Mesenchymal stem cell (in vitro differentiated cells and primary cell): ENCODE measurements at regions not wholly inside any gene's neighbourhood (a gene's known extent, or its start where the extent isn't known, plus 50 kb on each side); places are given as distances from the start of the nearest gene placed in this dataset.
A peak's percentile ranks its signal among the peaks of the same experiment; 100 is the strongest.

Experiments used
- DNase-seq: peaks from one replicate; pipeline ENCODE4 v3.0.0-alpha.2; 2013
- H2AFZ ChIP-seq: one replicate; pipeline ENCODE4 v1.6.1; 2013; ENCODE audit warnings: low read depth, mild to moderate bottlenecking, control low read depth, inconsistent platforms, low read length, moderate library complexity
- H2AK5ac ChIP-seq: 2 replicates; pipeline ENCODE4 v1.6.1; 2013; ENCODE audit warnings: low read length, moderate library complexity, mild to moderate bottlenecking, inconsistent platforms; ENCODE audit not compliant: severe bottlenecking
- H2BK120ac ChIP-seq: one replicate; pipeline ENCODE4 v1.6.1; 2013; ENCODE audit warnings: low read depth, mild to moderate bottlenecking, inconsistent platforms, low read length, moderate library complexity
- H2BK12ac ChIP-seq, 2 experiments: one replicate each; pipeline ENCODE4 v1.6.1; 2013; ENCODE audit warnings: inconsistent platforms in 2 of 2, low read length in 2 of 2, mild to moderate bottlenecking in 2 of 2, moderate library complexity in 2 of 2, control low read depth in 1 of 2
- H2BK15ac ChIP-seq: one replicate; pipeline ENCODE4 v1.6.1; 2013; ENCODE audit warnings: mild to moderate bottlenecking, low read depth, inconsistent platforms; ENCODE audit not compliant: poor library complexity, severe bottlenecking
- H2BK5ac ChIP-seq: 2 replicates; pipeline ENCODE4 v1.6.1; 2013; ENCODE audit warnings: low read depth, mild to moderate bottlenecking, low read length, control low read depth, inconsistent platforms; ENCODE audit not compliant: poor library complexity, severe bottlenecking
- H3K14ac ChIP-seq, 2 experiments: one replicate each; pipeline ENCODE4 v1.6.1; 2013; ENCODE audit warnings: inconsistent platforms in 2 of 2, low read length in 2 of 2, control low read depth in 1 of 2, mild to moderate bottlenecking in 1 of 2, moderate library complexity in 1 of 2
- H3K18ac ChIP-seq, 2 experiments: one replicate each; pipeline ENCODE4 v1.6.1; 2013; ENCODE audit warnings: inconsistent platforms in 2 of 2, low read length in 2 of 2, control low read depth in 1 of 2, low read depth in 1 of 2, mild to moderate bottlenecking in 1 of 2
- H3K23ac ChIP-seq, 2 experiments: one replicate each; pipeline ENCODE4 v1.6.1; 2013; ENCODE audit warnings: inconsistent platforms in 2 of 2, low read length in 2 of 2, mild to moderate bottlenecking in 2 of 2, moderate library complexity in 2 of 2, control low read depth in 1 of 2
- H3K27ac ChIP-seq: 2 replicates; pipeline ENCODE4 v1.5.1; 2013; ENCODE audit warnings: mild to moderate bottlenecking, moderate library complexity, low read length, control low read depth, inconsistent platforms; ENCODE audit not compliant: poor library complexity, severe bottlenecking
- H3K27me3 ChIP-seq, 2 experiments: 2 replicates each; pipeline versions ENCODE4 v1.6.1 to v1.7.0; 2013; ENCODE audit warnings: low read length in 2 of 2, mild to moderate bottlenecking in 2 of 2, moderate library complexity in 2 of 2, control low read depth in 1 of 2, inconsistent platforms in 1 of 2; ENCODE audit not compliant: control insufficient read depth in 1 of 2, insufficient read depth in 1 of 2
- H3K36me3 ChIP-seq, 2 experiments: 2 replicates each; pipeline versions ENCODE4 v1.6.1 to v1.7.0; 2013; ENCODE audit warnings: low read length in 2 of 2, control low read depth in 1 of 2, inconsistent platforms in 1 of 2, low read depth in 1 of 2, mild to moderate bottlenecking in 1 of 2; ENCODE audit not compliant: insufficient read depth in 2 of 2, control insufficient read depth in 1 of 2
- H3K4ac ChIP-seq, 2 experiments: one replicate each; pipeline ENCODE4 v1.6.1; 2013; ENCODE audit warnings: inconsistent platforms in 2 of 2, low read length in 2 of 2, mild to moderate bottlenecking in 2 of 2, moderate library complexity in 2 of 2, control low read depth in 1 of 2, low read depth in 1 of 2
- H3K4me1 ChIP-seq: 2 replicates; pipeline ENCODE4 v1.6.1; 2013; ENCODE audit warnings: low read depth, low read length, control low read depth; ENCODE audit not compliant: control insufficient read depth, insufficient read depth
- H3K4me2 ChIP-seq: 2 replicates; pipeline ENCODE4 v1.6.1; 2013; ENCODE audit warnings: low read length, mild to moderate bottlenecking, inconsistent platforms; ENCODE audit not compliant: poor library complexity, severe bottlenecking
- H3K4me3 ChIP-seq, 2 experiments: 2 replicates each; pipeline versions ENCODE4 v1.5.1 to v1.7.0; 2013; ENCODE audit warnings: low read length in 2 of 2, mild to moderate bottlenecking in 2 of 2, control low read depth in 1 of 2, low read depth in 1 of 2; ENCODE audit not compliant: insufficient read depth in 1 of 2
- H3K79me1 ChIP-seq: replicated peaks from 2 replicates; pipeline ENCODE4 v1.6.1; 2013; ENCODE audit warnings: mild to moderate bottlenecking, control low read depth, low read length, inconsistent platforms; ENCODE audit not compliant: poor library complexity, severe bottlenecking
- H3K9ac ChIP-seq: 2 replicates; pipeline ENCODE4 v1.7.0; 2013; ENCODE audit warnings: mild to moderate bottlenecking, low read length, moderate library complexity
- H3K9me3 ChIP-seq: 2 replicates; pipeline ENCODE4 v1.7.0; 2013; ENCODE audit warnings: mild to moderate bottlenecking, low read length; ENCODE audit not compliant: control insufficient read depth
- H4K8ac ChIP-seq: one replicate; pipeline ENCODE4 v1.6.1; 2013; ENCODE audit warnings: inconsistent platforms, mild to moderate bottlenecking, low read length, moderate library complexity
- H4K91ac ChIP-seq: one replicate; pipeline ENCODE4 v1.6.1; 2013; ENCODE audit warnings: mild to moderate bottlenecking, low read length, inconsistent platforms
- WGBS: methylation state at CpG from one replicate; pipeline ENCODE4 v1.1.7; 2013; ENCODE audit warnings: mixed read lengths; 5-methylcytosine and 5-hydroxymethylcytosine counted together

DNA sequence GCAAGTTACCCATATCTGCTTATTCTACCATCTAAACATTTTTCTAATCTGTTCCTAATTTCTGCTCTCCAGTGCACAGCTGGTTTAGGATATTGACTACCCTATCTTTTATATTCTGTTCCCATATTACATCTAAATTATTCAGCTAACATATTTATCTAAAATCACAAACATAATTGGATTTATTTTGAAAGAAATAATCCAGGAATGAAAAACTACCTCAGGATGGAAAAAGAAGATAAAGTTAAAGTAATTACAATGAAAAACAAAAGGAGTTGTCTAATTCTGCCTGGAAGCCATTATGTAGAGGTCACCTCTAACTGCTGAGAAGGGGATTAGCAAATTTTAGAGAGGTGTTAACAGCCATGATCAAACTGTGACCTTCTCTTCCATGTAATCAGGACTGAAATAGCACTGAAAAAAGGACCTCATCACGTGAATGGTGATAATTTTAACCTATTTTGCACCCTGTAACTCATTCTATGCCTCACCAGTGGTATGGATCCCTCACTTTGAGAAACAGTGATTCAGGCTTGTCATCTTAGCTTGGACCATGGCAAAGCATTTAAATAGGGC is 653.3 kb downstream of the CDH11 start:
- Histone ChIP-seq H3K14ac (no peak overlapping the region), H3K4me2 (no peak overlapping the region), H3K23ac (no peak overlapping the region), H3K4me1 (no peaks in the 10 kb centered on the region), H2BK5ac (no peak overlapping the region), H3K18ac (no peak overlapping the region), H3K9me3 (peaks cover 10% of the 10 kb centered on the region), H2BK15ac (no peak overlapping the region), H2BK120ac (no peak overlapping the region), H3K4me3 (no peak overlapping the region), H2AFZ (no peak overlapping the region), H2AK5ac (no peak overlapping the region), H4K8ac (no peak overlapping the region), H3K4ac (peak overlapping the region in 1 of 2 experiments; percentile 13), H3K79me1 (no peaks in the 10 kb centered on the region), H4K91ac (no peak overlapping the region), H3K36me3 (no peaks in the 10 kb centered on the region), H3K27ac (no peak overlapping the region), H3K9ac (no peak overlapping the region), H2BK12ac (peak overlapping the region in 1 of 2 experiments; percentile 39), H3K27me3 (no peaks in the 10 kb centered on the region)
- no peak for DNase-seq
- 86% methylated on average over 1 of the region's 1 CpG for WGBS

DNA sequence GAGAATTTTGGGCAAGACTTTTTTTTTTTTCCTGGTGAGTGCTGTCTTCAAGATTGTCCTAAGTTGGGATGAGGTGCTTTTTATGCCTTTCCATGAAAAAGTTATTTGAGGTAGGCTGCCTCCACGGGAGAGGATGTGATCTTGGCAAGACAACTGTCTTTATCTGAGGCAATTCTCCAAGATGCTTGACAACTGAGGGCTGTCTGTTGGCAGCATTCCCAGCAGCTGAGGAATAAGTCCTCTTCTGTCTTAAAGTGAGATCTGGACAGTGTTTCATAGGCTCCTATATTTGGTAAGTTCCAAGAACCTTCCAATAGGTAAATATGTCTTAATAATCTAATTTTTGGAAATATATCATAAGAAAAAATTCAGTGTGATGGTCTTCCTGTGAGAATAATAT is 662.0 kb downstream of the CDH11 start:
- H3K79me1 ChIP-seq, result no peaks in the 10 kb centered on the region
- no peak overlapping the region for H4K8ac ChIP-seq
- H2BK5ac ChIP-seq, result no peak overlapping the region
- H2AFZ ChIP-seq, result no peak overlapping the region
- H2BK12ac ChIP-seq, result no peak overlapping the region
- WGBS, result 19% methylated on average over 1 of the region's 1 CpG
- no peak overlapping the region for H2BK120ac ChIP-seq
- H3K4me1 ChIP-seq, result no peaks in the 10 kb centered on the region
- no peak overlapping the region for H4K91ac ChIP-seq
- no peak overlapping the region for H3K14ac ChIP-seq
- H2AK5ac ChIP-seq, result no peak overlapping the region
- peak; percentile 48 for DNase-seq
- no peak overlapping the region for H3K4ac ChIP-seq
- no peak overlapping the region for H3K4me2 ChIP-seq
- H3K36me3 ChIP-seq, result no peaks in the 10 kb centered on the region
- H3K9me3 ChIP-seq, result no peaks in the 10 kb centered on the region
- no peak overlapping the region for H3K4me3 ChIP-seq
- H3K9ac ChIP-seq, result no peak overlapping the region
- no peak overlapping the region for H2BK15ac ChIP-seq
- H3K18ac ChIP-seq, result no peak overlapping the region
- no peak overlapping the region for H3K27ac ChIP-seq
- no peaks in the 10 kb centered on the region for H3K27me3 ChIP-seq
- no peak overlapping the region for H3K23ac ChIP-seq

DNA sequence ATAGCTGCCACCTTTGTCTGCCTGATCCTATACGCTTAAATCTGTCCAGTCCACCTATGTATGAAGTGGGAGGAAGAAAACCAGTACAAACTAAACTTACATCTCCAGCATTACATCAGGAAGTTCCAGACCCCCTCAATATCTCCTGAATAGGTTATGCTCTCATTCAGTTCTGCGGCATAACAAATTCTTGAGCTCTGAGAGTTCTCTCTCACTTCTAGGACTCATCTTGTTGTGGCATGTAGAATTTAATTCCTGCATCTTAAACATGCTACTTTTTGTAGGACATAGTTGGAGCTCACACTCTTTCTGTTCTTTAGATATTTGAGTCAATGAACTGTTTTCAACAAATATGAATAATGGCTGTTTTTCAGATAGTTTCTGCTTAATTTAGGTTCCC is 662.5 kb downstream of the CDH11 start:
- Histone ChIP-seq H3K18ac (no peak overlapping the region), H3K27ac (no peak overlapping the region), H2AK5ac (no peak overlapping the region), H3K27me3 (no peaks in the 10 kb centered on the region), H2BK5ac (no peak overlapping the region), H3K23ac (no peak overlapping the region), H4K91ac (no peak overlapping the region), H3K79me1 (no peaks in the 10 kb centered on the region), H2BK120ac (no peak overlapping the region), H2AFZ (no peak overlapping the region), H4K8ac (no peak overlapping the region), H2BK12ac (no peak overlapping the region), H2BK15ac (no peak overlapping the region), H3K4ac (no peak overlapping the region), H3K4me2 (no peak overlapping the region), H3K14ac (no peak overlapping the region), H3K4me1 (no peaks in the 10 kb centered on the region), H3K9ac (no peak overlapping the region), H3K9me3 (no peaks in the 10 kb centered on the region), H3K36me3 (no peaks in the 10 kb centered on the region), H3K4me3 (no peak overlapping the region)
- 100% methylated on average over 2 of the region's 2 CpGs for WGBS
- no peak for DNase-seq

DNA sequence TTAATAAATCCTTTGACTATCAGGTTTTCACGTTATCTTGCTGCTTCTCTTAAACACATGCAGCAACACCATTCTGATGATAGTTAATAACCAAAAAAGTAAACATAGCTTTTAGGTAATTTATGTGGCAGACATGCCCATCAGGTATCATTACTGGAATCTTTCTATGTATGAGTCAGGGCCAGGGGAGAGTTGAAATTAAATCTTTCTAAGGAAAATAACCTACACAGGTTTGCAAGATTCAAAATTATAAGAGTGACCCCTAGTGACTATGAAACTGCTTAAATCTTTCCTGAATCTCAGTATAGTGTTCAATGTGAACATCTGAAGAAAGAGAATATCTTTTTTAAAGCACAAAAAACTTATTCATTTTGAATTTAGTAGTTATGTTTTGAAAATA is 666.6 kb downstream of the CDH11 start:
- H2AFZ ChIP-seq, result no peak overlapping the region
- no peak overlapping the region for H3K4me2 ChIP-seq
- H3K4me1 ChIP-seq, result no peaks in the 10 kb centered on the region
- H3K14ac ChIP-seq, result no peak overlapping the region
- H4K8ac ChIP-seq, result no peak overlapping the region
- WGBS, result no CpG with 5 or more reads among the region's 1 CpG
- H3K79me1 ChIP-seq, result no peaks in the 10 kb centered on the region
- DNase-seq, result no peak
- no peak overlapping the region for H3K18ac ChIP-seq
- no peak overlapping the region for H2BK120ac ChIP-seq
- H3K27ac ChIP-seq, result no peak overlapping the region
- H2BK5ac ChIP-seq, result no peak overlapping the region
- H3K9ac ChIP-seq, result no peak overlapping the region
- H3K23ac ChIP-seq, result no peak overlapping the region
- no peaks in the 10 kb centered on the region for H3K27me3 ChIP-seq
- H3K4me3 ChIP-seq, result no peak overlapping the region
- no peak overlapping the region for H2BK15ac ChIP-seq
- no peaks in the 10 kb centered on the region for H3K9me3 ChIP-seq
- no peak overlapping the region for H4K91ac ChIP-seq
- H3K4ac ChIP-seq, result no peak overlapping the region
- no peak overlapping the region for H2AK5ac ChIP-seq
- no peaks in the 10 kb centered on the region for H3K36me3 ChIP-seq
- no peak overlapping the region for H2BK12ac ChIP-seq
